ENCODE measurements at regions not wholly inside any gene's neighbourhood (a gene's known extent, or its start where the extent isn't known, plus 50 kb on each side); places are given as distances from the start of the nearest gene placed in this dataset.

DNA sequence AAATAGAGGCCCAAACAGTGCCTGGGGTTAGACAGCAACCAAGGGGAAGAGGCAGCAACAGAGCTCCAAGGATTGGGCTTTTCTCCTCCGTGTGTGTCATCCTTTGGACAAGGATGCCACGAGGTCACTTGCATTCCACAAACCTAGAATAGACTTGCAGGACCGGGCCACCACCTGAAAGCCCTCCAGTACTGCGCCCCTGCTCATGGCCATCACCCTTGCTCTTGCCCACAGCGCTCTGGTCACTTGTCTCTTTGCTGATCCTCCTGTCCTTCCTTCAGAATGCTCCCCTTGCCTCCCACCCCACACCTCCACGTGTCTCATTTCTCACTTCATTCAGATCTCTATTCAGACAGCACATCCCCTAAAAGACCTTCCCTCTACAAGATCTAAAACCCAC lies 247.4 kb downstream of the MATN1 start:
- Histone ChIP-seq H3K9me3 (ENCODE audit: control insufficient read depth, insufficient read depth, low read length) (peaks cover 3% of the 10 kb centered on the region; the same call in 1 of the 2 replicates), H3K9me2 (replicated peaks; ENCODE audit: control insufficient read depth, low read length) (no peaks in the 10 kb centered on the region), H3K4me1 (ENCODE audit: control insufficient read depth, low read length) (no peaks in the 10 kb centered on the region), H3K79me2 (ENCODE audit: control insufficient read depth, low read length) (no peaks in the 10 kb centered on the region), H3K27ac (ENCODE audit: low read depth, low read length) (no peak overlapping the region), H3K4me3 (ENCODE audit: low read length) (no peak overlapping the region), H4K20me1 (ENCODE audit: control insufficient read depth, insufficient read depth, low read depth, low read length) (no peaks in the 10 kb centered on the region), H3K36me3 (ENCODE audit: control insufficient read depth, low read length) (no peaks in the 10 kb centered on the region), H3K27me3 (ENCODE audit: control insufficient read depth, low read length) (peaks cover 6% of the 10 kb centered on the region), H3K4me2 (ENCODE audit: low read length) (no peak overlapping the region), H3F3A (ENCODE audit: control insufficient read depth, insufficient read depth) (no peaks in the 10 kb centered on the region)
- TF ChIP-seq EZH2phosphoT487 (IDR thresholded peaks at IDR 0.05; ENCODE audit: borderline replicate concordance, low read length) (no peak), CTCF (IDR thresholded peaks at IDR 0.05; ENCODE audit: low read depth, low read length, poor library complexity, severe bottlenecking) (no peak)

DNA sequence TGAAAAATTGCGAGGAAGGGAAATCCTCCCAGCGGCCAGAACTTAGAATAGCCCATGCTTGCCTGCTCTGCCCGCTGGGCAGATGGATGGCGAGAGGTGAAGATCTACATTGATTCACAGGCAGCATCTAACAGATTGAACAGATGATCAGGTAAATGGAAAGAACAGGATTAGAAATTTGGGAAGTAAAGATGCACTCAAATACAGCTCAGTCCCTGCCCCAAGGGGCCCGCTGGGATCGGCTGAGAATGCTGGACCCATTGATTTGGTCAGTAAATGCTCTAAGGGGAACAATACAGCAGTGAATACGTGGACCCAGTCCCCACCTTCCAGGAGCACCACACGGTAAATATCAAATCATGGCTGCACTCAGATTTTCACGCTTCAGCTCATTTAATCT lies 248.2 kb downstream of the MATN1 start:
- Histone ChIP-seq H3K4me2 (ENCODE audit: low read length) (no peak overlapping the region), H3K9me2 (replicated peaks; ENCODE audit: control insufficient read depth, low read length) (no peaks in the 10 kb centered on the region), H3K9me3 (ENCODE audit: control insufficient read depth, insufficient read depth, low read length) (no peaks in the 10 kb centered on the region; the same call in 1 of the 2 replicates), H3K4me3 (ENCODE audit: low read length) (no peak overlapping the region), H3K36me3 (ENCODE audit: control insufficient read depth, low read length) (no peaks in the 10 kb centered on the region), H4K20me1 (ENCODE audit: control insufficient read depth, insufficient read depth, low read depth, low read length) (no peaks in the 10 kb centered on the region), H3K27me3 (ENCODE audit: control insufficient read depth, low read length) (peaks cover 6% of the 10 kb centered on the region), H3K27ac (ENCODE audit: low read depth, low read length) (no peak overlapping the region), H3F3A (ENCODE audit: control insufficient read depth, insufficient read depth) (no peaks in the 10 kb centered on the region), H3K4me1 (ENCODE audit: control insufficient read depth, low read length) (no peaks in the 10 kb centered on the region), H3K79me2 (ENCODE audit: control insufficient read depth, low read length) (no peaks in the 10 kb centered on the region)
- TF ChIP-seq EZH2phosphoT487 (IDR thresholded peaks at IDR 0.05; ENCODE audit: borderline replicate concordance, low read length) (no peak), CTCF (IDR thresholded peaks at IDR 0.05; ENCODE audit: low read depth, low read length, poor library complexity, severe bottlenecking) (no peak)

DNA sequence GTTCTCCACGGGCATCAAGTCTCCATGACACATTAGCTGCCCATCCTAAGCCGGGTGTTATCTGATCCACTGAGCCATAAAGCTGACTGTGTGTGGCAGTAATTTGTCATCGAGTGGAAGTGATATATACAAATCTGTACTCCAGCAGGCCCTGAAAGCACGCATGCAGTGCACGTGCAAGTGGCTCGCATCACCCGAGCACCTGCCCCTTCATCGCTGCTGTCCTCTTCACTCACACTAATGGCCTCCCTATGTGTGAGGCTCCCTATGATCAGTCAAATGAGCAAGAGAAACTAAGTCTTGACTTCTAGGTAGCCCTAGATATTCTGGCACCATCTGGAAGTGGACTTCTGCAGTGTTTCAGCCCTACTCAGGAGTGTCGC lies 248.6 kb downstream of the MATN1 start:
- Histone ChIP-seq H3K9me3 (ENCODE audit: control insufficient read depth, insufficient read depth, low read length) (no peaks in the 10 kb centered on the region), H3K79me2 (ENCODE audit: control insufficient read depth, low read length) (no peaks in the 10 kb centered on the region), H3F3A (ENCODE audit: control insufficient read depth, insufficient read depth) (no peaks in the 10 kb centered on the region), H3K27ac (ENCODE audit: low read depth, low read length) (no peak overlapping the region), H3K4me3 (ENCODE audit: low read length) (no peak overlapping the region), H3K4me1 (ENCODE audit: control insufficient read depth, low read length) (no peaks in the 10 kb centered on the region), H3K4me2 (ENCODE audit: low read length) (no peak overlapping the region), H4K20me1 (ENCODE audit: control insufficient read depth, insufficient read depth, low read depth, low read length) (no peaks in the 10 kb centered on the region), H3K36me3 (ENCODE audit: control insufficient read depth, low read length) (no peaks in the 10 kb centered on the region), H3K9me2 (replicated peaks; ENCODE audit: control insufficient read depth, low read length) (no peaks in the 10 kb centered on the region), H3K27me3 (ENCODE audit: control insufficient read depth, low read length) (peaks cover 6% of the 10 kb centered on the region)
- TF ChIP-seq CTCF (IDR thresholded peaks at IDR 0.05; ENCODE audit: low read depth, low read length, poor library complexity, severe bottlenecking), result no peak
- no peak for TF ChIP-seq EZH2phosphoT487 (IDR thresholded peaks at IDR 0.05; ENCODE audit: borderline replicate concordance, low read length)
